SU-DHL-6 (cell line): ENCODE measurements at regions not wholly inside any gene's neighbourhood (a gene's known extent, or its start where the extent isn't known, plus 50 kb on each side); places are given as distances from the start of the nearest gene placed in this dataset.

Source experiments
- CTCF ChIP-seq: fragments of 200-600 bp; sonication (generic); IDR thresholded peaks from one replicate; pipeline ENCODE4 v1.5.1; 2017; ENCODE audit warnings: antibody characterized with exemption, mild to moderate bottlenecking, low read length, moderate library complexity; ENCODE audit not compliant: insufficient read depth, poor library complexity, severe bottlenecking
- EZH2phosphoT487 ChIP-seq: fragments of 200-600 bp; sonication (generic), shearing (Covaris generic); conservative IDR thresholded peaks from 2 replicates; pipeline ENCODE4 v1.6.1; 2018; ENCODE audit warnings: mild to moderate bottlenecking, antibody characterized with exemption, low read length, moderate library complexity, mixed read lengths

GRCh38 chr2:215506604-215506990 is 70.7 kb upstream of the FN1 start:
- TF ChIP-seq CTCF (no peak), EZH2phosphoT487 (no peak)
